Smooth muscle cell (in vitro differentiated cells): ENCODE measurements at regions not wholly inside any gene's neighbourhood (a gene's known extent, or its start where the extent isn't known, plus 50 kb on each side); places are given as distances from the start of the nearest gene placed in this dataset.

Experiments used
- DNase-seq: peaks from one replicate; lab custom pipeline; 2025; ENCODE audit not compliant: unreplicated experiment; lab: John Stamatoyannopoulos, UW
- H2AFZ ChIP-seq: fragments of 200-600 bp; sonication (generic); 2 replicates; pipeline ENCODE4 v1.6.0; 2016; ENCODE audit warnings: antibody characterized with exemption, low read depth, mild to moderate bottlenecking
- H3F3A ChIP-seq: fragments of 200-600 bp; sonication (generic); 2 replicates; pipeline ENCODE4 v1.6.0; 2017; ENCODE audit warnings: antibody characterized with exemption, low read depth
- H3K27ac ChIP-seq: fragments of 200-600 bp; sonication (generic); 2 replicates; pipeline ENCODE4 v1.5.1; 2016; ENCODE audit warnings: low read depth, mild to moderate bottlenecking
- H3K27me3 ChIP-seq: fragments of 200-600 bp; sonication (generic); 2 replicates; pipeline ENCODE4 v1.6.1; 2016; ENCODE audit warnings: low read depth, mild to moderate bottlenecking
- H3K36me3 ChIP-seq: fragments of 200-600 bp; sonication (generic); 2 replicates; pipeline ENCODE4 v1.5.1; 2016; ENCODE audit warnings: low read depth
- H3K4me1 ChIP-seq: fragments of 200-600 bp; sonication (generic); 2 replicates; pipeline ENCODE4 v1.5.1; 2016; ENCODE audit warnings: low read depth
- H3K4me2 ChIP-seq: fragments of 200-600 bp; sonication (generic); 2 replicates; pipeline ENCODE4 v1.6.0; 2016; ENCODE audit warnings: mild to moderate bottlenecking
- H3K4me3 ChIP-seq: fragments of 200-600 bp; sonication (generic); 2 replicates; pipeline ENCODE4 v1.5.1; 2016; ENCODE audit warnings: mild to moderate bottlenecking
- H3K79me2 ChIP-seq: fragments of 200-600 bp; sonication (generic); 2 replicates; pipeline ENCODE4 v1.6.0; 2016; ENCODE audit warnings: low read depth, mild to moderate bottlenecking
- H3K9ac ChIP-seq: fragments of 200-600 bp; sonication (generic); 2 replicates; pipeline ENCODE4 v1.6.0; 2016; ENCODE audit warnings: low read depth
- H3K9me3 ChIP-seq: fragments of 200-600 bp; sonication (generic); replicated peaks from 2 replicates; pipeline ENCODE4 v1.5.1; 2016; ENCODE audit warnings: low read depth
- H4K20me1 ChIP-seq: fragments of 200-600 bp; sonication (generic); 2 replicates; pipeline ENCODE4 v1.6.0; 2016; ENCODE audit warnings: low read depth
- WGBS: methylation state at CpG from one replicate; pipeline ENCODE4 v1.1.7; 2016; ENCODE audit warnings: low lambda C conversion rate; 5-methylcytosine and 5-hydroxymethylcytosine counted together
- TF ChIP-seq, protein P1 (sequence below): fragments of 200-600 bp; sonication (generic); IDR thresholded peaks from 2 replicates; pipeline ENCODE4 v1.5.1; 2017; ENCODE audit warnings: borderline replicate concordance, mild to moderate bottlenecking, antibody characterized with exemption; ENCODE audit not compliant: insufficient read depth, poor library complexity, severe bottlenecking

GRCh38 chr2:17171446-17172049 is 346.7 kb downstream of the RAD51AP2 start:
- peak; percentile 2 for DNase-seq
- no peak overlapping the region for H3K27ac ChIP-seq
- 53% methylated on average over 7 of the region's 7 CpGs for WGBS
- H3K9me3 ChIP-seq = no peaks in the 10 kb centered on the region
- H3K4me1 ChIP-seq = no peaks in the 10 kb centered on the region
- no peaks in the 10 kb centered on the region for H3K27me3 ChIP-seq
- H2AFZ ChIP-seq = no peak overlapping the region
- no peaks in the 10 kb centered on the region for H4K20me1 ChIP-seq
- no peaks in the 10 kb centered on the region for H3K79me2 ChIP-seq
- no peak overlapping the region for H3K9ac ChIP-seq
- no peaks in the 10 kb centered on the region for H3F3A ChIP-seq
- H3K36me3 ChIP-seq = no peaks in the 10 kb centered on the region
- TF ChIP-seq, protein P1, sequence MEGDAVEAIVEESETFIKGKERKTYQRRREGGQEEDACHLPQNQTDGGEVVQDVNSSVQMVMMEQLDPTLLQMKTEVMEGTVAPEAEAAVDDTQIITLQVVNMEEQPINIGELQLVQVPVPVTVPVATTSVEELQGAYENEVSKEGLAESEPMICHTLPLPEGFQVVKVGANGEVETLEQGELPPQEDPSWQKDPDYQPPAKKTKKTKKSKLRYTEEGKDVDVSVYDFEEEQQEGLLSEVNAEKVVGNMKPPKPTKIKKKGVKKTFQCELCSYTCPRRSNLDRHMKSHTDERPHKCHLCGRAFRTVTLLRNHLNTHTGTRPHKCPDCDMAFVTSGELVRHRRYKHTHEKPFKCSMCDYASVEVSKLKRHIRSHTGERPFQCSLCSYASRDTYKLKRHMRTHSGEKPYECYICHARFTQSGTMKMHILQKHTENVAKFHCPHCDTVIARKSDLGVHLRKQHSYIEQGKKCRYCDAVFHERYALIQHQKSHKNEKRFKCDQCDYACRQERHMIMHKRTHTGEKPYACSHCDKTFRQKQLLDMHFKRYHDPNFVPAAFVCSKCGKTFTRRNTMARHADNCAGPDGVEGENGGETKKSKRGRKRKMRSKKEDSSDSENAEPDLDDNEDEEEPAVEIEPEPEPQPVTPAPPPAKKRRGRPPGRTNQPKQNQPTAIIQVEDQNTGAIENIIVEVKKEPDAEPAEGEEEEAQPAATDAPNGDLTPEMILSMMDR = peak; percentile 51
- H3K4me2 ChIP-seq = no peak overlapping the region
- no peak overlapping the region for H3K4me3 ChIP-seq

DNA sequence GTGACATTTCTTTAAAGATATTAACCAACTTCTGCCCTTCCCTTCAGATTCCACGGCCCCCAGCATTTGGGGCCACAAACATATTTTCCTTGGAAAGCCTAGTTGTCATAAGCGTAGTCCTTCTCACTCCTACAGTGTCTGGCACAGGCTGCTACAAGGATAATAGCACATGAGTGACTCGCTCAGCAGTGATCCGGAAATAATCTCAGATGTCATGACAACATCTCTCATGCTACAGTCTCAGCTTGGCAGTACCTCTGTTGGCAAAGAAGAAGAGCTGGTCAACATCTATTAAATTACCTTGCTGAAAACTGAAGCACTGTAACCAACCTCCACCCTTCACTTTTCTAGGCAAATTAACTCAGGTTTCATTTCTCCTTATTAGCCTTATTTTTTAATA is 351.7 kb downstream of the RAD51AP2 start:
- no peaks in the 10 kb centered on the region for H3K36me3 ChIP-seq
- no peak for DNase-seq
- H3K4me2 ChIP-seq = peak overlapping the region; percentile 32
- no peaks in the 10 kb centered on the region for H4K20me1 ChIP-seq
- peak overlapping the region; percentile 28 for H2AFZ ChIP-seq
- TF ChIP-seq, protein P1 = no peak
- no peaks in the 10 kb centered on the region for H3K9me3 ChIP-seq
- H3K27ac ChIP-seq = peak overlapping the region; percentile 19
- peak overlapping the region; percentile 8 for H3K9ac ChIP-seq
- no peaks in the 10 kb centered on the region for H3K27me3 ChIP-seq
- no peaks in the 10 kb centered on the region for H3F3A ChIP-seq
- no peaks in the 10 kb centered on the region for H3K4me1 ChIP-seq
- no peaks in the 10 kb centered on the region for H3K79me2 ChIP-seq
- no peak overlapping the region for H3K4me3 ChIP-seq
- 37% methylated on average over 4 of the region's 4 CpGs for WGBS

GRCh38 chr2:17164550-17164949 is 353.7 kb downstream of the RAD51AP2 start:
- H2AFZ ChIP-seq = no peak overlapping the region
- WGBS = 86% methylated on average over 1 of the region's 1 CpG
- H3K4me3 ChIP-seq = no peak overlapping the region
- H3F3A ChIP-seq = no peaks in the 10 kb centered on the region
- H3K4me1 ChIP-seq = no peaks in the 10 kb centered on the region
- no peak overlapping the region for H3K9ac ChIP-seq
- H3K9me3 ChIP-seq = no peaks in the 10 kb centered on the region
- TF ChIP-seq, protein P1 = no peak
- no peak for DNase-seq
- H4K20me1 ChIP-seq = no peaks in the 10 kb centered on the region
- no peaks in the 10 kb centered on the region for H3K27me3 ChIP-seq
- no peaks in the 10 kb centered on the region for H3K36me3 ChIP-seq
- H3K79me2 ChIP-seq = no peaks in the 10 kb centered on the region
- no peak overlapping the region for H3K27ac ChIP-seq
- no peak overlapping the region for H3K4me2 ChIP-seq

- TF ChIP-seq, protein P1 = no peak
- no peak for DNase-seq
- no peaks in the 10 kb centered on the region for H3K27me3 ChIP-seq
- no peak overlapping the region for H3K27ac ChIP-seq
- H3F3A ChIP-seq = no peaks in the 10 kb centered on the region
- WGBS = 93% methylated on average over 2 of the region's 2 CpGs
- H2AFZ ChIP-seq = no peak overlapping the region
- H3K9ac ChIP-seq = no peak overlapping the region
- H3K4me3 ChIP-seq = no peak overlapping the region
- no peaks in the 10 kb centered on the region for H4K20me1 ChIP-seq
- no peaks in the 10 kb centered on the region for H3K79me2 ChIP-seq
- H3K4me2 ChIP-seq = no peak overlapping the region
- H3K9me3 ChIP-seq = no peaks in the 10 kb centered on the region
- H3K36me3 ChIP-seq = no peaks in the 10 kb centered on the region
- no peaks in the 10 kb centered on the region for H3K4me1 ChIP-seq
Observed at GRCh38 chr2:17163638-17164037, 354.6 kb downstream of the RAD51AP2 start.
